ENCODE measurements at regions not wholly inside any gene's neighbourhood (a gene's known extent, or its start where the extent isn't known, plus 50 kb on each side); places are given as distances from the start of the nearest gene placed in this dataset.
"Not testable (repeated sequence)": the region's sequence is repeated elsewhere in the genome, so short reads cannot be mapped to it uniquely, and the experiment has no call there.

GRCh38 chr1:30450818-30451233, 272.6 kb downstream of the MATN1 start:
- no peak for DNase-seq

GRCh38 chr1:30450148-30450817, 273.1 kb downstream of the MATN1 start:
- no peak for DNase-seq

- DNase-seq = no peak
These were observed 273.8 kb downstream of the MATN1 start for GRCh38 chr1:30449428-30450147.

- no peak for DNase-seq
These were observed 274.4 kb downstream of the MATN1 start for GRCh38 chr1:30449003-30449402.

DNA sequence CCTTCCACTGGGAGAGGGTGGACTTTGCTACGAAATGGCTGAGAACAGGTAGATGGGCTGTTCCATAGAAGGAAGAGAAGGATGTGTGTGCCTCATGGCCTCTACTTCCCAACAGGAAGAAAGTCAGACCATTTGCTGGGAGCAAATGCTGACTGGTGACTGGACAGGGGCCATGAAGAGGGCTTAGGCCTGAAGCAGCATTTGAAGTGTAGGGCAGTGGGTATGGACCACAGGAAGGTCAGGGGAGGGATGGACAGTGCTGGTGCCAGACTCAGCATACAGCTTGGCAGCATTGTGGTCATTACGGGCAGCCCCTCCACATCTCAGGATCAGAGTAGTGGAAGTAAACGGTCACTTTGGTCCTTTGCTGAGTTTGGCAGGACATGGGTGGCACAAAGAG, 275.7 kb downstream of the MATN1 start:
- no peak for DNase-seq

DNA sequence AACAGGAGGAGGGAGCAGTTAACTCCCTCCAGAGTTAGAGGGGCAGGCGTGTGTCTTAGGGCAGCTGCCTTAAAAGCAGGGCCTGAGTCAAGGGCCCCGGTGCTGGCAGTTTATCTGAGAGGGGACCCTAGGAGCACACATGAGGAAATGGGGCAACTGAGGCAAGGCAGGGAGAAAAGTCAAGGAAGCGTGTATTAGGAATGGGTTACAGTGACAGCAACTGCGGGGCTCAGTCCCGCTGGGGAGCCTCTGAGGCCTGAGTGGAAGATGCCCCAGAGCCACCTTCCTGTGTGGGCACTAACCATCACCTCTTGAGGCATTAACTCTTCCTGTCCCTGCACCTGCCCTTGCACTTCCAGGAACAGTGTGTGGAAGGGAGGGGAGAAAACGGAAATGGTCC, 276.3 kb downstream of the MATN1 start:
- DNase-seq = no peak

GRCh38 chr1:30446508-30446907, 276.9 kb downstream of the MATN1 start:
- DNase-seq = no peak

DNA sequence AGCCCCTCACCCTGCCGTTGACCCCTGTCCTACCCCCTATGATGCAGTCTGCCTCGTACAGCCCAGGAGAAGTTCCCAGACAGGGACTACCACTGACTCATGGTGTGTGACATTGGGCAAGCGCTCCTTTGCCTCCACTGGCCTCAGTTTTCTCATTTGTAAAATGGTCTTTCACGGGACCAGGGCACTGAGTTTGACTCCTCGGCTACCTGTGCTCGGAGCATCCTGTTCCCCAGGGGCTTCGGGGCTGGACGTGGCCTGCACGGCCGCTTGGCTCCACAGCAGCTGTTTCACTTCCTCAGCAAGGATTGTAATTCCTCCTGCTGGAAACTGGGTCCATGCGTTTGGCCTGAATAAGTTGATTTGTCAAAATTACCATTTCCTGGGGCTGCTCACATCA, 277.3 kb downstream of the MATN1 start:
- no peak for DNase-seq

GRCh38 chr1:30445449-30445848, 277.9 kb downstream of the MATN1 start:
- no peak for DNase-seq

DNA sequence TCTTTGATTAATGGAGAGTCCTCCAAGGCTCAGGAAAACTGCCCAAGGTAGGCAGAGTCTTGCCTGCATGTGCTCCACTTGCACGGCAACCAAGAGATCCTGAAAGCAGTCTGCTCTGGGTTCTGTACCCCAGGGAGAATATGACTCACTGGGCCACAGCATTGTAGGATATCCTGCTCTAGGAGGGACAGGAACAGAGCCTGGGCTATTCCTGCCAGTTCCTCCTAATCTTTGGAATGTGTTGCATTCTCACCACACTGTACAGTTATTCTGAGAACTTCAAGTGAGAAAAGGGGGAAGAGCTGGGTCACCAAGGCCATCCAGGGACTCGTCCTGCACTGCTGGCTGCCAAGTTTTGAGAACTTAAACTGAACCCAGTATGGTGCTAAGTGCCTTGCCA, 278.5 kb downstream of the MATN1 start:
- DNase-seq = no peak

DNA sequence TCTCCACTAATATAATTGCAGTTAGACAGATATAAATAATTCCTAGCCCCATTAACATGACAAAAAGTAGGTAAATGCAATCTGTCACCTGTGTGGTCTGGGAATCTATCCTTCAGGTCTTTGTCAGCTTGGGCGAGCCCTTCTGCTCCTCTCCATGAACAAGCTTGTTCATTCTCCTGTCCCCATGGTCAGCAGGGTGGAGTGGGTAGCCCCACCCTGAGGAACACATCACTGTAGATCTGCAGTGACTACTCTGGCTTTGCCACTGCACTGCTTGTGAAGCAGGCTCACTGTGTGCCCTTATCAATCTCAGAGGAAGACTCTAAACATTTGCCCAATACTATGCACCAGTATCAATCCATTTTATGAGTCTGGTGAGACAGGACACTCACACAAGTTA, 279.0 kb downstream of the MATN1 start:
- DNase-seq = no peak

- DNase-seq = not testable (repeated sequence)
These were observed 285.1 kb downstream of the MATN1 start for GRCh38 chr1:30438274-30438673.

DNA sequence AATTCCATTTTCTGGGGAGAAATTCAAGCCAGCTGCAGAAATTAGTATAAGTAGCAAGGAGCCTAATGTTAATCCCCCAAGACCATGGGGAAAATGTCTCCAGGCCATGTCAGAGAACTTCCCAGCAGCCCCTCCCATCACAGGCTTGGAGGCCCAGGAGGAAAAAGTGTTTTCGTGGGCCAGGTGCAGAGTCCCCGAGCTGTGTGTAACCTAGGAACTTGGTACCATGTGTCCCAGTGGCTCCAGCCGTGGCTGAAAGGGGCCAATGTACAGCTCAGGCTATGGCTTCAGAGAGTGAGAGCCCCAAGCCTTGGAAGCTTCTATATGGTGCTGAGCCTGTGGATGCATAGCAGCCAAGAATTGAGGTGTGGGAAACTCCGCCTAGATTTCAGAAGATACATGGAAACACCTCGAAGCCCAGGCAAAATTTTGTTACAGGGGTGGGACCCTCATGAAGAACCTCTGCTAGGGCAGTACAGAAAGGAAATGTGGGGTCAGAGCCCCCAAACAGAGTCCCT, 286.3 kb downstream of the MATN1 start:
- no peak for DNase-seq

DNA sequence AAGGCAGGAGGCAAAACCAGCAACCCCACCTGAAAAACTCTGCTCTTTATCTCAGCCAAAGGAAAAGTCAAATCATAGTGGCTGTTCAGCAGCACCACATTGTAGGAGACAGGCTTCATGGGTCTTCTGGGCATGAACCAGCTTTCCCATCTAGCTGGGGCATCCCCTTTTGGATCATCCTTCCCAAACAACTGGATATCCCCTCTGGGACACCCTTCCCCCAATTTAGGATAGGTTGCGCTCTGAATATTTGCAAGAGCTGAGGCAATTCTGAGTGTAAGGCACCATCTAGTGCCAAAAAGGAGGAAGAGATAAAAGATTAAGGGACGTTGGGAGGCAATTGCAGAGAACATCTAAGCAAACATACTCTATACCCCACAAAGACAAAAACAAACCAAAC, 295.8 kb downstream of the MATN1 start:
- DNase-seq = no peak

GRCh38 chr1:30425046-30425445, 298.3 kb downstream of the MATN1 start:
- no peak for DNase-seq

GRCh38 chr1:30423570-30423969, 299.8 kb downstream of the MATN1 start:
- no peak for DNase-seq

DNA sequence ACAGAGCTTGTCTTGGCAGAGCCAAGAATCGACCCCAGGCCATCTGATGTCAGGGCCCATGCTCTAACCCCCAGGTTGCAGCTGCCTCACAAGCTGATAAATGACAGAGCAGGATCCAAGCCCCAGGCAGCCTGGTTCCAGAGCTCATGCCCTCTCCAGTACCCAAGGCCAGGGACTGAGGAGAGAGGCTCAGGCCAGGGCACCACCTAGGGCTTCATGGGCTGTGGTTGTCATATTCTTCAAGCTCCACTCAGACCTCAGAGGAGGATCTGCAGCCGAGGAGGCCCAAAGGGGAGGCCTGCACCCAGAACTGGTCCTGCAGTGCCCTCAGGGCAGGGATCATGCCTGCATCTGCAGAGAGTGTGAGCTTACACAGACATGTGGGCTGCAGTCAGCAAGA, 301.1 kb downstream of the MATN1 start:
- no peak for DNase-seq

GRCh38 chr1:30420519-30421050, 302.8 kb downstream of the MATN1 start:
- DNase-seq = no peak

DNA sequence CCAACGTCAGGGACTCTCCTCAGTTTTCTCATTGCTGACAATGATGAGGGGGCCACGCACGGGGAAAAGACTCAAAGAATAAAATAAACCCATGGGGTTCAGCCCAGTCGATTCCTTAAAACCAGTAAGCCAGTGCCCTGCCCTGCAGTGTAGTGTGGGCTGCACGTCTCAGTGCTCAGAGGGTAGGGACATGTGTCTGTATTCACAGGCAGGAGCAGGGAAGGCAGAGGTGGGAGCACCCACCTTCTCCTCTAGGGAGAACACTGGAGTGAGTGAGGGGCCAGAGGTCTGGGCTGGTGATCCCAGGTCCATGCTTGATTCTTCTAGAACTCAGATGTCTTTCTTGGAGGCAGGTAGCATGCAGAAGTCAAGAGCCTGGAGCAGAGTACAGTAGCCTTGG, 303.6 kb downstream of the MATN1 start:
- DNase-seq = no peak

DNA sequence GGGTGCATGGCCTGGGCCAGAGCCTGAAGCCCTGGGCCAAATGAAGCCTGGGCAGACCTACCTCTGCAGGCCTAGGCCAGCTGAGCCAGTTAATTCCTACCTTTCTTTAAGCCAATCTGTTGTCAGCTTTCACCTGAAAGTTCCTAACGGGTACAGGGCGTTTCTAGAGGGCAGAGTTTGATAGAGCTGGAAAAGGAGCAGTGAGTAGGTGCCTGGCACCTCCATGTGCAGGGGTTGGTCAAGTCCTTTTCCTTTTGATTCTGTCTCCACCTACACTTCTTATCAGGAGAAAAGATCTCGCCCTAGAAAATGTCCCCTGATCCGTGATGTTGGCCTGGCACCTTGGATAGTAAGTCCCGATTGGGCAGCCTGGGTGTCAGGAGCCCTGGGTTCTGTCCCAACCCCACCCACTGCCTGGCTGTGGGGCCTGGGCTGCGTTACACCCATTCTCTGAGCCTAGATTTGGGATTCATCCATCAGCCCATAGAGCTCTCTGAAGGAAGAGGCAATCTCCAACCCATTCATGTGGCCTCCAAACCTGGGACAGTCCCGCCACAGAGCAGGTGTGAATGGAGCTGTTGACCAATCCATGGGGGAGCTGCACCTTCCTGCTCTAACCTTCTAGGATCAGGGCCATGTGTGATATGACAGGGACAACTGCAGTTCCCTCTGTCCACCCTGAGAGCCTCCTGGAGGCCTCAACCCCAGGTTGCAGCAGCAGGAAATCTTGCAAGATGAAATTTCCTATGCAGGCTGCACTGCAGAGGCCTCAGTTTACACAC, 304.3 kb downstream of the MATN1 start:
- DNase-seq = no peak

DNA sequence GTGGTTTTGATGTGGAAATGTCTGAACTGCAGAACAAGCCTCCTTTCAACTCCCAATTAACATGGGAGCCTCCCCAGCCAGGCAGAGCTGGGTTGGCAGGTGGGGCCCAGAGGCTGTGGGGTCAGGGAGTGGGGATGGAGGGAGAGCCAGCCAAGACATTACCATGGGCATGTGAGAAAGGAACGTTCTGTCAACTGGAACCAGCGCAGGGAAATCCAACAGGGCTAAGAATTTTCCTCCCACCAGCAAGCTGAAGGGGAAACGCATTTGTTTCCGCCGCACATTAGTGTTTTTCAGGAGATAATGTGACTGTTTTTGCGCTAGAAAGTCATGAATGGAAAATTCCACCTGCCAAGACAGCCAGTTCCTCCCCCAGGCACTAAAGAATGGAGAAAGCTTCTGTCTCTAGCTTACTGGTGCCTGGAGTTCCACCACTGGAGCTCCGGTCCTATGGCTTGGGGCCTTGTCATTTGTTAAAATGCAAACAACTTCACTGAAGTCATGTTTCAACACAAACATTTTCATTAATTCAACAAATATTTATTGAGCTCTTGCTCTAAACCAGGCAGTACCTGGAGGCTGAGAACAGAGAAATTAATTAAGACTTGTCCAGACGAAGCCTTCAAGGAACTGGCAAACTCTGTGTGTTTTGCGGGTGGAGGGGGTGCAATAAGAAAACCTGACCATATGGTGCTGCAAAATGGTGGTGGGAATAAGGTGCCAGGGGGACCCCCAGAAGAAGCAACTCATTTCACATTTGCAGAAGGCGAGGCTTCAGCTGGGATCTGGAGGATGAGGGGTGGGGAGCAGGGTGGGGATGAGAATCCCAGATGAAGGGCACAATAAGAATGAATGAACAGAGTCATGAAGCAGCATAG, 305.1 kb downstream of the MATN1 start:
- DNase-seq = no peak

- DNase-seq = no peak
These were observed 305.7 kb downstream of the MATN1 start for GRCh38 chr1:30417701-30418046.
